Spinal cord (tissue), 9 donors: ENCODE measurements at regions not wholly inside any gene's neighbourhood (a gene's known extent, or its start where the extent isn't known, plus 50 kb on each side); places are given as distances from the start of the nearest gene placed in this dataset.

Experiments
- DNase-seq, 6 donors: peaks; one replicate each; pipeline versions ENCODE4 v3.0.0 to v3.0.0-alpha.2; 2013 to 2015; ENCODE audit warnings: low spot score in 6 of 6, low read depth in 4 of 6
- H3K27ac ChIP-seq: one replicate; pipeline ENCODE4 v1.5.1; 2013; ENCODE audit warnings: low read depth, low read length, control low read depth
- H3K27me3 ChIP-seq: one replicate; pipeline ENCODE4 v1.6.1; 2013; ENCODE audit warnings: low read length; ENCODE audit not compliant: control insufficient read depth, insufficient read depth
- H3K36me3 ChIP-seq: one replicate; pipeline ENCODE4 v1.6.1; 2013; ENCODE audit warnings: low read length; ENCODE audit not compliant: control insufficient read depth, insufficient read depth
- H3K4me1 ChIP-seq: one replicate; pipeline ENCODE4 v1.6.1; 2013; ENCODE audit warnings: low read length; ENCODE audit not compliant: control insufficient read depth, insufficient read depth
- H3K4me3 ChIP-seq: one replicate; pipeline ENCODE4 v1.5.1; 2013; ENCODE audit warnings: low read depth, low read length, control low read depth
- H3K9me3 ChIP-seq: one replicate; pipeline ENCODE4 v1.6.1; 2013; ENCODE audit warnings: low read length; ENCODE audit not compliant: control insufficient read depth, insufficient read depth
- WGBS: methylation state at CpG from one replicate; pipeline ENCODE4 v1.1.5; 2013; ENCODE audit warnings: missing lambda C conversion rate; ENCODE audit not compliant: insufficient coverage; 5-methylcytosine and 5-hydroxymethylcytosine counted together
- donor health status: healthy.

- WGBS, result 88% methylated on average over 1 of the region's 1 CpG
- DNase-seq, result no peak
Observed at GRCh38 chr4:22970665-22971064, 277.9 kb downstream of the GBA3 start.

GRCh38 chr4:22969287-22969896 lies 276.7 kb downstream of the GBA3 start:
- H3K4me1 ChIP-seq, result no peaks in the 10 kb centered on the region
- no peak overlapping the region for H3K27ac ChIP-seq
- no peaks in the 10 kb centered on the region for H3K36me3 ChIP-seq
- DNase-seq, result no peak
- no CpG with 5 or more reads among the region's 4 CpGs for WGBS
- no peak overlapping the region for H3K4me3 ChIP-seq
- no peaks in the 10 kb centered on the region for H3K27me3 ChIP-seq
- no peaks in the 10 kb centered on the region for H3K9me3 ChIP-seq

More at GRCh38 chr4:22970665-22971064, 277.9 kb downstream of the GBA3 start:
- H3K27me3 ChIP-seq, result no peaks in the 10 kb centered on the region
- peaks cover 2% of the 10 kb centered on the region for H3K9me3 ChIP-seq
- H3K4me3 ChIP-seq, result no peak overlapping the region
- no peak overlapping the region for H3K27ac ChIP-seq
- H3K36me3 ChIP-seq, result no peaks in the 10 kb centered on the region
- no peaks in the 10 kb centered on the region for H3K4me1 ChIP-seq

GRCh38 chr4:22962295-22962694 lies 269.6 kb downstream of the GBA3 start:
- Histone ChIP-seq H3K27ac (no peak overlapping the region), H3K9me3 (no peaks in the 10 kb centered on the region), H3K27me3 (no peaks in the 10 kb centered on the region), H3K4me3 (no peak overlapping the region), H3K4me1 (no peaks in the 10 kb centered on the region), H3K36me3 (no peaks in the 10 kb centered on the region)
- DNase-seq, result peak in 3 of 6 donors; percentile 4 to 67 (median 45)
- 40% methylated on average over 3 of the region's 4 CpGs for WGBS

- H3K4me1 ChIP-seq, result no peaks in the 10 kb centered on the region
- no peak overlapping the region for H3K27ac ChIP-seq
- DNase-seq, result no peak
- H3K4me3 ChIP-seq, result no peak overlapping the region
- H3K9me3 ChIP-seq, result no peaks in the 10 kb centered on the region
- no peaks in the 10 kb centered on the region for H3K27me3 ChIP-seq
- no CpG with 5 or more reads among the region's 3 CpGs for WGBS
- H3K36me3 ChIP-seq, result no peaks in the 10 kb centered on the region
Observed at GRCh38 chr4:22959483-22959882, 266.7 kb downstream of the GBA3 start.

GRCh38 chr4:22957774-22958309 lies 265.1 kb downstream of the GBA3 start:
- H3K9me3 ChIP-seq, result no peaks in the 10 kb centered on the region
- H3K36me3 ChIP-seq, result no peaks in the 10 kb centered on the region
- H3K27ac ChIP-seq, result no peak overlapping the region
- H3K4me3 ChIP-seq, result no peak overlapping the region
- H3K4me1 ChIP-seq, result no peaks in the 10 kb centered on the region
- WGBS, result 100% methylated on average over 1 of the region's 1 CpG
- H3K27me3 ChIP-seq, result no peaks in the 10 kb centered on the region
- DNase-seq, result no peak

- DNase-seq, result peak in 2 of 6 donors; percentile 39 to 60
- no peak overlapping the region for H3K4me3 ChIP-seq
- no peaks in the 10 kb centered on the region for H3K9me3 ChIP-seq
- H3K27me3 ChIP-seq, result no peaks in the 10 kb centered on the region
- H3K4me1 ChIP-seq, result no peaks in the 10 kb centered on the region
- no CpG with 5 or more reads among the region's 6 CpGs for WGBS
- no peak overlapping the region for H3K27ac ChIP-seq
- H3K36me3 ChIP-seq, result no peaks in the 10 kb centered on the region
Observed at GRCh38 chr4:22949161-22949855, 256.6 kb downstream of the GBA3 start.

- Histone ChIP-seq H3K27ac (no peak overlapping the region), H3K27me3 (no peaks in the 10 kb centered on the region), H3K36me3 (no peaks in the 10 kb centered on the region), H3K4me1 (no peaks in the 10 kb centered on the region), H3K4me3 (no peak overlapping the region), H3K9me3 (no peaks in the 10 kb centered on the region)
- 90% methylated on average over 2 of the region's 5 CpGs for WGBS
- DNase-seq, result peak in 1 of 6 donors; percentile 86
Observed at GRCh38 chr4:22947851-22948250, 255.1 kb downstream of the GBA3 start.

- Histone ChIP-seq H3K27me3 (no peaks in the 10 kb centered on the region), H3K36me3 (no peaks in the 10 kb centered on the region), H3K9me3 (no peaks in the 10 kb centered on the region), H3K4me3 (no peak overlapping the region), H3K27ac (no peak overlapping the region), H3K4me1 (no peaks in the 10 kb centered on the region)
- DNase-seq, result peak in 2 of 6 donors; percentile 2 to 79
- no CpG with 5 or more reads among the region's 6 CpGs for WGBS
Observed at GRCh38 chr4:22942920-22943559, 250.3 kb downstream of the GBA3 start.

GRCh38 chr4:22941688-22942375 lies 249.1 kb downstream of the GBA3 start:
- H3K4me1 ChIP-seq, result no peaks in the 10 kb centered on the region
- no peaks in the 10 kb centered on the region for H3K27me3 ChIP-seq
- no CpG with 5 or more reads among the region's 5 CpGs for WGBS
- no peak overlapping the region for H3K4me3 ChIP-seq
- no peaks in the 10 kb centered on the region for H3K36me3 ChIP-seq
- H3K27ac ChIP-seq, result no peak overlapping the region
- DNase-seq, result no peak
- no peaks in the 10 kb centered on the region for H3K9me3 ChIP-seq
